ENCODE measurements at regions not wholly inside any gene's neighbourhood (a gene's known extent, or its start where the extent isn't known, plus 50 kb on each side); places are given as distances from the start of the nearest gene placed in this dataset.

GRCh38 chr7:120108376-120108775 lies 164.6 kb upstream of the KCND2 start:
- TF ChIP-seq EZH2 (IDR thresholded peaks at IDR 0.05; ENCODE audit: borderline replicate concordance, low read depth, low read length, poor library complexity, severe bottlenecking) (no peak), CTCF (conservative IDR thresholded peaks at IDR 0.05; ENCODE audit: low read depth, low read length) (no peak)

Data from A673 (cell line).